SK-N-SH treated with all-trans-retinoic acid at 6 μM for 48 hours (cell line): ENCODE measurements at regions not wholly inside any gene's neighbourhood (a gene's known extent, or its start where the extent isn't known, plus 50 kb on each side); places are given as distances from the start of the nearest gene placed in this dataset.
A peak's percentile ranks its signal among the peaks of the same experiment; 100 is the strongest.

Source experiments
- GLIS3 ChIP-seq: fragments of 250-450 bp; sonication (Bioruptor Pico); IDR thresholded peaks from 2 replicates; pipeline ENCODE4 v1.5.0; 2020; ENCODE audit warnings: mild to moderate bottlenecking, moderate library complexity
- ZFP3 ChIP-seq: fragments of 250-450 bp; sonication (Bioruptor Pico); IDR thresholded peaks from 2 replicates; pipeline ENCODE4 v1.5.0; 2020; ENCODE audit warnings: mild to moderate bottlenecking, moderate library complexity
- TF ChIP-seq, protein P1 (sequence below): fragments of 250-450 bp; sonication (Bioruptor Pico); IDR thresholded peaks from 2 replicates; pipeline ENCODE4 v1.8.0; 2020; ENCODE audit warnings: mild to moderate bottlenecking, moderate library complexity, borderline replicate concordance

DNA sequence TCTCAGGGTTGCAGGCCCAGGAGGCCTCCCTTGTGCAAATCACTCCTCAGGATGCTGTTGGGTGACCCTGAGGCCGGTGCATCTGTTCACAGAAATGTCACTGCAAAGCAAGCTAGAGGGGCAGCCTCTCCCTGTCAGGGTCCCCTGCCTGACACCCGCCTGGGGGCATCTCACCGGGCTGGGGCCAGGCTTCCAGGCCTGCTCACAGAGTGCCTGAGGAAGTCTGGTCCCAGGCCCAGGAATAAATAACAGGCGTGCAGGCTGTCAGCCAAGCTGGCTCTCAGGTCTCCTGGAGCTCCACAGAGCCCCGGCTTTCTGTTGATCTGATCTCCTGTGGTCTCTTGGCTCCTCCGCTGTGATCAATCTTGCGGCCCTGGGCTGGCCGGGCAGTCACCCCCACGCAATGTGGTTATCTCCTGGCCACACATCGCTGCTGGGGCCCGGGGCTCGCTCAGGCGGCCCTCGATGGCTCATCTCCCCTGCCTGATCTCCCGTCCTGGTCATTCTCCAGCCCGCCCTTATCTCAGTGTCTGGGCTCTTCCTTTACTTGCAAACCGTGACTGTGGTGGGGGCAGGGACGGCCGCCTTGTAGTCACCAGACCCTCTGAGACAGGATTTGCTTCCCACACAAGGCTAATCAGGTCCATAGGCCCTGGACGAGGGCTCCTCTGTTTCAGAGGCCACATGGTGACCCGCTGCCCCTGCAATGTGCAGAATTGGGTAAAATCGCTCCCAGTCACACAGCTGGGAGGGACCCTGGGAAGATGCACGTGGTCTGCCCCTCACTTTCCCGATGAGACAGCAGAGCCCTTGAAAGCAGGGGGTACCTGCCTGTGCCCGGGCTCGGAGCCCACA is 231.2 kb upstream of the GSE1 start:
- TF ChIP-seq GLIS3 (CRISPR knock-in tag) (0 out of 2 replicates have a peak, but pooled peaks have one; percentile 31), ZFP3 (CRISPR knock-in tag) (0 out of 2 replicates have a peak, but pooled peaks have one; percentile 14)
- TF ChIP-seq, protein P1, sequence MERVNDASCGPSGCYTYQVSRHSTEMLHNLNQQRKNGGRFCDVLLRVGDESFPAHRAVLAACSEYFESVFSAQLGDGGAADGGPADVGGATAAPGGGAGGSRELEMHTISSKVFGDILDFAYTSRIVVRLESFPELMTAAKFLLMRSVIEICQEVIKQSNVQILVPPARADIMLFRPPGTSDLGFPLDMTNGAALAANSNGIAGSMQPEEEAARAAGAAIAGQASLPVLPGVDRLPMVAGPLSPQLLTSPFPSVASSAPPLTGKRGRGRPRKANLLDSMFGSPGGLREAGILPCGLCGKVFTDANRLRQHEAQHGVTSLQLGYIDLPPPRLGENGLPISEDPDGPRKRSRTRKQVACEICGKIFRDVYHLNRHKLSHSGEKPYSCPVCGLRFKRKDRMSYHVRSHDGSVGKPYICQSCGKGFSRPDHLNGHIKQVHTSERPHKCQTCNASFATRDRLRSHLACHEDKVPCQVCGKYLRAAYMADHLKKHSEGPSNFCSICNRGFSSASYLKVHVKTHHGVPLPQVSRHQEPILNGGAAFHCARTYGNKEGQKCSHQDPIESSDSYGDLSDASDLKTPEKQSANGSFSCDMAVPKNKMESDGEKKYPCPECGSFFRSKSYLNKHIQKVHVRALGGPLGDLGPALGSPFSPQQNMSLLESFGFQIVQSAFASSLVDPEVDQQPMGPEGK: no peak
